Fibroblast of the conjunctiva (primary cell): ENCODE measurements at regions not wholly inside any gene's neighbourhood (a gene's known extent, or its start where the extent isn't known, plus 50 kb on each side); places are given as distances from the start of the nearest gene placed in this dataset.
"Not testable (repeated sequence)": the region's sequence is repeated elsewhere in the genome, so short reads cannot be mapped to it uniquely, and the experiment has no call there.

Experiments
- DNase-seq: peaks from one replicate; pipeline ENCODE4 v3.0.0-alpha.2; 2010; ENCODE audit warnings: low read depth

GRCh38 chr11:98710986-98711385, 309.8 kb upstream of the CNTN5 start:
- DNase-seq, result no peak

GRCh38 chr11:98720951-98721350, 299.8 kb upstream of the CNTN5 start:
- no peak for DNase-seq

GRCh38 chr11:98725471-98725870, 295.3 kb upstream of the CNTN5 start:
- no peak for DNase-seq

- DNase-seq, result no peak
These were observed 292.3 kb upstream of the CNTN5 start for GRCh38 chr11:98728421-98728820.

- no peak for DNase-seq
These were observed 291.6 kb upstream of the CNTN5 start for GRCh38 chr11:98729118-98729517.

- DNase-seq, result no peak
These were observed 287.8 kb upstream of the CNTN5 start for GRCh38 chr11:98732947-98733346.

GRCh38 chr11:98733378-98733777, 287.4 kb upstream of the CNTN5 start:
- not testable (repeated sequence) for DNase-seq

GRCh38 chr11:98734686-98735085, 286.1 kb upstream of the CNTN5 start:
- no peak for DNase-seq

- no peak for DNase-seq
These were observed 283.9 kb upstream of the CNTN5 start for GRCh38 chr11:98736833-98737232.

- DNase-seq, result no peak
These were observed 280.4 kb upstream of the CNTN5 start for GRCh38 chr11:98740321-98740720.

- not testable (repeated sequence) for DNase-seq
These were observed 257.3 kb upstream of the CNTN5 start for GRCh38 chr11:98763446-98763845.

GRCh38 chr11:98766903-98767302, 253.8 kb upstream of the CNTN5 start:
- DNase-seq, result no peak

- DNase-seq, result not testable (repeated sequence)
These were observed 250.7 kb upstream of the CNTN5 start for GRCh38 chr11:98770046-98770445.

GRCh38 chr11:98771791-98772190, 249.0 kb upstream of the CNTN5 start:
- DNase-seq, result no peak

GRCh38 chr11:98772893-98773292, 247.9 kb upstream of the CNTN5 start:
- no peak for DNase-seq

- no peak for DNase-seq
These were observed 227.5 kb upstream of the CNTN5 start for GRCh38 chr11:98793276-98793675.

- DNase-seq, result no peak
These were observed 222.4 kb upstream of the CNTN5 start for GRCh38 chr11:98798333-98798732.

- no peak for DNase-seq
These were observed 220.1 kb upstream of the CNTN5 start for GRCh38 chr11:98800696-98801095.

- DNase-seq, result no peak
These were observed 191.6 kb upstream of the CNTN5 start for GRCh38 chr11:98828986-98829708.

GRCh38 chr11:98829971-98830370, 190.8 kb upstream of the CNTN5 start:
- no peak for DNase-seq

- DNase-seq, result no peak
These were observed 186.0 kb upstream of the CNTN5 start for GRCh38 chr11:98834776-98835175.

- DNase-seq, result no peak
These were observed 185.4 kb upstream of the CNTN5 start for GRCh38 chr11:98835335-98835734.

GRCh38 chr11:98836156-98836555, 184.6 kb upstream of the CNTN5 start:
- no peak for DNase-seq

GRCh38 chr11:98842187-98842586, 178.6 kb upstream of the CNTN5 start:
- no peak for DNase-seq
